Cardiac septum (tissue), 1 donor: ENCODE measurements at regions not wholly inside any gene's neighbourhood (a gene's known extent, or its start where the extent isn't known, plus 50 kb on each side); places are given as distances from the start of the nearest gene placed in this dataset.
"Not testable (repeated sequence)": the region's sequence is repeated elsewhere in the genome, so short reads cannot be mapped to it uniquely, and the experiment has no call there.

Experiments
- DNase-seq: peaks from one replicate; pipeline ENCODE4 v3.0.0-alpha.2; 2020; ENCODE audit warnings: low spot score
- intact Hi-C: fragments of 100-400 bp; cut with DNase I; formaldehyde crosslinking; loops from one replicate; pipeline ENCODE4 v1.14.0; 2022
- donor health status: DM: no; HTN: no; CAD: no.

GRCh38 chr7:106462914-106463482, 178.2 kb upstream of the NAMPT start:
- intact Hi-C loops, result loop anchor here (1.0 to 10.0 kb wide), 3 partner anchors 178 to 398 kb away; partner anchors contain the start of gene NAMPT
- DNase-seq, result no peak

- no peak for DNase-seq
- intact Hi-C loops, result loop anchor here (1.0 to 10.0 kb wide), 3 partner anchors 178 to 398 kb away; partner anchors contain the start of gene NAMPT
Measured at GRCh38 chr7:106462365-106462859, 177.6 kb upstream of the NAMPT start.

- intact Hi-C loops, result loop anchor here (10.0 kb wide), 2 partner anchors 176 to 396 kb away; partner anchors contain the start of gene NAMPT
- DNase-seq, result no peak
Measured at GRCh38 chr7:106460792-106461254, 176.0 kb upstream of the NAMPT start.

GRCh38 chr7:106459397-106460072, 174.8 kb upstream of the NAMPT start:
- intact Hi-C loops, result loop anchor here (10.0 kb wide), 2 partner anchors 175 to 395 kb away; partner anchors contain the start of gene NAMPT
- no peak for DNase-seq

- DNase-seq, result no peak
- intact Hi-C loops, result no loop called here
Measured at GRCh38 chr7:106457678-106458077, 172.9 kb upstream of the NAMPT start.

GRCh38 chr7:106456329-106456728, 171.5 kb upstream of the NAMPT start:
- no peak for DNase-seq
- intact Hi-C loops, result no loop called here

GRCh38 chr7:106452031-106452851, 167.5 kb upstream of the NAMPT start:
- intact Hi-C loops, result no loop called here
- DNase-seq, result no peak

GRCh38 chr7:106451171-106451570, 166.4 kb upstream of the NAMPT start:
- intact Hi-C loops, result no loop called here
- DNase-seq, result no peak

- intact Hi-C loops, result no loop called here
- DNase-seq, result no peak
Measured at GRCh38 chr7:106450716-106451115, 165.9 kb upstream of the NAMPT start.

GRCh38 chr7:106448992-106449859, 164.4 kb upstream of the NAMPT start:
- intact Hi-C loops, result no loop called here
- DNase-seq, result peak; percentile 75

GRCh38 chr7:106448346-106448991, 163.7 kb upstream of the NAMPT start:
- intact Hi-C loops, result no loop called here
- DNase-seq, result no peak

GRCh38 chr7:106447318-106447847, 162.6 kb upstream of the NAMPT start:
- intact Hi-C loops, result no loop called here
- DNase-seq, result no peak

- intact Hi-C loops, result not testable (repeated sequence)
Measured at GRCh38 chr7:106445366-106445765, 160.6 kb upstream of the NAMPT start.

GRCh38 chr7:106444068-106444655, 159.4 kb upstream of the NAMPT start:
- DNase-seq, result no peak
- intact Hi-C loops, result no loop called here

More at GRCh38 chr7:106445366-106445765, 160.6 kb upstream of the NAMPT start:
- not testable (repeated sequence) for DNase-seq

GRCh38 chr7:106443156-106443555, 158.4 kb upstream of the NAMPT start:
- no peak for DNase-seq
- intact Hi-C loops, result no loop called here

- no peak for DNase-seq
- intact Hi-C loops, result no loop called here
Measured at GRCh38 chr7:106442476-106442875, 157.7 kb upstream of the NAMPT start.

- DNase-seq, intact Hi-C loops: not testable (repeated sequence)
Measured at GRCh38 chr7:106441343-106441742, 156.6 kb upstream of the NAMPT start.

GRCh38 chr7:106436933-106437332, 152.2 kb upstream of the NAMPT start:
- DNase-seq, intact Hi-C loops: not testable (repeated sequence)
